ENCODE measurements at regions not wholly inside any gene's neighbourhood (a gene's known extent, or its start where the extent isn't known, plus 50 kb on each side); places are given as distances from the start of the nearest gene placed in this dataset.

DNA sequence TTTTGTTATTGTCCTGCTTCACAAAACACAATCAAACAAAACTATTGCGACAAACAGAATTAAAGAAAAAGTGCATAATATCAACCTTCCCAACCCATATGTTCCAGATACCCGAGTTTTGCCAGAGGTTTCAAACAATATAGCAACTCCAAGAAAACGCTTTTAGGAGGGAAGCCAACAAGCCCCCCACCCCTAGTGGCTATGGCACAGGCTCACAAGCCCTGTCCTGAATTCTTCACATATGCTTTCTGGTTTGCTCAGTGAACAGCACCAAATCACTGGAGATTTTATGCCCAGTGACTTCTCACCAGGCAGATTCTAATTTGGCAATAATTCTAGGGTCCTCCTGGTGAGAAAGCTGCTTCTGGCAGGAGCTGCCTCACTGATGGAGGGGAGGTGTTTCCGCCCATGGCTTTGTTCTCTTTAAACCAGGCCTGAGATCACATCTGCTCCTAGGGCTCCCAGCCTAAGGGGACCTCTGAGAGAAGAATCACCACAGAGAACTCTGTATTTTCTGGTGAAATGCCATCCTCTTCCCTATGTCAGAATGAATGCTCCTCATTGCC lies 1982.4 kb downstream of the EFNA5 start:
- no peaks in the 10 kb centered on the region for H3K9me3 ChIP-seq
- intact Hi-C loops (cut with DNase I; ENCODE audit: low total_unique reads): no loop called here

DNA sequence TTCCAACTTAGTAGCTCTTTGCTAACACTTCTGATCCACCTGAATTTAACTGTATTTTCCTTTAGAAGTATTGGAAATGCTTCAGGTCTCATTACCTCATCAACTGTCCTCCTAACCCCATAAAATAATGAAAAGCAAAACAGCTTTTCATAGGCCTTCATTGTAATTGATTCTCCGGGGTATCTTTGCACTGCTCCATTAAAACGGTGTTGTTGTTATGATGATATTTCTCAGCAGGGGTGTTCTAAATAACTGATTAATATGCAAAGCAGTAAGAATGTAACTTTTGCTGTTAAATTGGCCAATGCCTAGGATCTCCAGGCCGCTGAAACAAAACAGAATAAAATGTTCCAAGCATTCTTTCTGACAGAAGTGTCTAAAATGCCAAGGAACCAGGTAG lies 1983.2 kb downstream of the EFNA5 start:
- H3K4me3 ChIP-seq: no peak overlapping the region
- H3K9me3 ChIP-seq: no peaks in the 10 kb centered on the region
- no peak overlapping the region for H3K27ac ChIP-seq
- TF ChIP-seq, protein P1, sequence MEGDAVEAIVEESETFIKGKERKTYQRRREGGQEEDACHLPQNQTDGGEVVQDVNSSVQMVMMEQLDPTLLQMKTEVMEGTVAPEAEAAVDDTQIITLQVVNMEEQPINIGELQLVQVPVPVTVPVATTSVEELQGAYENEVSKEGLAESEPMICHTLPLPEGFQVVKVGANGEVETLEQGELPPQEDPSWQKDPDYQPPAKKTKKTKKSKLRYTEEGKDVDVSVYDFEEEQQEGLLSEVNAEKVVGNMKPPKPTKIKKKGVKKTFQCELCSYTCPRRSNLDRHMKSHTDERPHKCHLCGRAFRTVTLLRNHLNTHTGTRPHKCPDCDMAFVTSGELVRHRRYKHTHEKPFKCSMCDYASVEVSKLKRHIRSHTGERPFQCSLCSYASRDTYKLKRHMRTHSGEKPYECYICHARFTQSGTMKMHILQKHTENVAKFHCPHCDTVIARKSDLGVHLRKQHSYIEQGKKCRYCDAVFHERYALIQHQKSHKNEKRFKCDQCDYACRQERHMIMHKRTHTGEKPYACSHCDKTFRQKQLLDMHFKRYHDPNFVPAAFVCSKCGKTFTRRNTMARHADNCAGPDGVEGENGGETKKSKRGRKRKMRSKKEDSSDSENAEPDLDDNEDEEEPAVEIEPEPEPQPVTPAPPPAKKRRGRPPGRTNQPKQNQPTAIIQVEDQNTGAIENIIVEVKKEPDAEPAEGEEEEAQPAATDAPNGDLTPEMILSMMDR (IDR thresholded peaks at IDR 0.05): no peak
- no peak for DNase-seq
- H3K27me3 ChIP-seq: no peaks in the 10 kb centered on the region
- H3K4me1 ChIP-seq: no peaks in the 10 kb centered on the region
- H3K36me3 ChIP-seq: no peaks in the 10 kb centered on the region
- intact Hi-C loops (cut with DNase I; ENCODE audit: low total_unique reads): no loop called here

More for the DNA sequence above, 1982.4 kb downstream of the EFNA5 start:
- no peaks in the 10 kb centered on the region for H3K36me3 ChIP-seq
- DNase-seq: no peak
- no peak overlapping the region for H3K27ac ChIP-seq
- no peaks in the 10 kb centered on the region for H3K27me3 ChIP-seq
- TF ChIP-seq, protein P1 (IDR thresholded peaks at IDR 0.05): no peak
- H3K4me3 ChIP-seq: no peak overlapping the region
- H3K4me1 ChIP-seq: no peaks in the 10 kb centered on the region

DNA sequence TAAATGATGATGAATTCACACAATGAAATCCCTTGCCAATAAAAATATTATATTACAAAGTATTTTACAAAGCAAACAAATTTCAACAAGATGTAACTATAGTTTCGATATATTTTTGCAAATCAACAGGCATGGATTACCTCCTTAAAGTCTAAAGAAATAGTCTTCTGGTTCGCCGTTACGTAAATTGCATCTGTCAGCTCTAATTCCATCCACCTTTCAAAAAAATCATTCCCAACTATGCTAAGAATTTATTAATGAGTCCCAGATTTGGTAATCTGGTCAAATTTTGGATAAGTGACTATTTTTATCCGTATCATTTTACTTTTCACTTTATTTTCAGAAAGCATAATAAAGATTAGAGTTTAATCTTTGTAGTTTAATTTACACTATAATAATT lies 1984.9 kb downstream of the EFNA5 start:
- DNase-seq: no peak
- no peak overlapping the region for H3K27ac ChIP-seq
- no peak overlapping the region for H3K4me3 ChIP-seq
- TF ChIP-seq, protein P1 (IDR thresholded peaks at IDR 0.05): no peak
- no peaks in the 10 kb centered on the region for H3K4me1 ChIP-seq
- H3K9me3 ChIP-seq: no peaks in the 10 kb centered on the region
- H3K36me3 ChIP-seq: no peaks in the 10 kb centered on the region
- no peaks in the 10 kb centered on the region for H3K27me3 ChIP-seq
- intact Hi-C loops (cut with DNase I; ENCODE audit: low total_unique reads): no loop called here

DNA sequence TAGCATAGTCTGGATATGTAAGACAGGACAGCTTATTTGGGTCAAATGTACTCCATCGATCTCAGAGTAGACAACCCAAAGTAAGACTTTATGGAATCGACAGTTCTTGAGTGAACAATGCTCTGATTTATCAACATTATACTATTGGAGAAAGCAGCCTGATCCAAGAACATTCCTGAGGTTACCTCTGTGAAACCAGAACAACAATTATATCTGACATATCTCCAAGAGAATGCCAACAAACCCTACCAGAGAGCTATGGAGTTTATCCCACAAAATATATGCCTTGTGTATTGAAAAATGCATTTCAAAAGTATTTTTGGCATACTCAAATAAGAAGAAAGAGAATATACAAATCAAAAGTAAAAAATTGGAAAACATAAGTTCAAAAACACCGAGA lies 1985.9 kb downstream of the EFNA5 start:
- TF ChIP-seq, protein P1 (IDR thresholded peaks at IDR 0.05): no peak
- H3K4me3 ChIP-seq: no peak overlapping the region
- no peak for DNase-seq
- intact Hi-C loops (cut with DNase I; ENCODE audit: low total_unique reads): no loop called here
- no peak overlapping the region for H3K27ac ChIP-seq
- H3K9me3 ChIP-seq: no peaks in the 10 kb centered on the region
- no peaks in the 10 kb centered on the region for H3K4me1 ChIP-seq
- no peaks in the 10 kb centered on the region for H3K36me3 ChIP-seq
- no peaks in the 10 kb centered on the region for H3K27me3 ChIP-seq

DNA sequence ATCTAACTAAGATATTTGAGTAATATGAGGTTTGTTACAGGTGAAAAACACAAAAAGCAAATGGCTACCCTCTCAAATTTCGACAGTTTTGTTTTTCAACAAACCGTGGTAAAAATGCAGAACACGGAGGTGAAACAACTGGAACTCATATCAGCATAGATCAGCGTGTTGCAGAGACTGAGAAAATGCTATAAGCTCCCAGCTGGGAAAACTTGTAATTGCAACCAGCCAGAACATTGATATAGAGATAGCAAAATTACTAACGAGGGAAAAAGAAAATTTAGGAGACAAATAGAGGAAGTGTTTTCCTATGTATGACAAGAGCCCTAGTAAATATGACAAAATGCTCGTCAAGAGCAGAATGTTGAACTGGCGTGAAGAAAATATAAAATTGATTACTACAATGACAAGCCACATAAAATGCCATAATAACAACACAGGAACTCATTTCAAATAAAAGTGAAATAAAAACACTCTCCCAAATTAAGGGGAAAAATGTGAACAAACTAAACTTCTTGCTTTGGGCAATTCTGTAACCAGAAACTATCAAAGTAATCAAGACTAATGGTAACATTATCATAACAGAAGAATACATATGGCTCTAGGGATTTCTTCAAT lies 1989.8 kb downstream of the EFNA5 start:
- no peaks in the 10 kb centered on the region for H3K36me3 ChIP-seq
- intact Hi-C loops (cut with DNase I; ENCODE audit: low total_unique reads): no loop called here
- no peak overlapping the region for H3K4me3 ChIP-seq
- H3K27ac ChIP-seq: no peak overlapping the region
- TF ChIP-seq, protein P1 (IDR thresholded peaks at IDR 0.05): no peak
- no peak for DNase-seq
- H3K27me3 ChIP-seq: no peaks in the 10 kb centered on the region
- no peaks in the 10 kb centered on the region for H3K9me3 ChIP-seq
- H3K4me1 ChIP-seq: no peaks in the 10 kb centered on the region
